Calu3 (cell line): ENCODE measurements at regions not wholly inside any gene's neighbourhood (a gene's known extent, or its start where the extent isn't known, plus 50 kb on each side); places are given as distances from the start of the nearest gene placed in this dataset.

Experiments
- BruUV-seq: library from RNA; stranded (reverse); fragments of 400-500 nt; replicated peaks from 2 replicates; lab custom pipeline; 2021; lab: Mats Ljungman, UMichigan
- CTCF ChIA-PET: fragments of 300-600 bp; sonication (Branson Sonifier 250); formaldehyde crosslinking; loops from one replicate; lab custom pipeline; 2022; ENCODE audit warnings: antibody characterized with exemption; lab: Charles Lee
- DNase-seq: peaks from one replicate; pipeline ENCODE4 v3.0.0; 2022
- H3K27ac Mint-ChIP-seq: one replicate; pipeline ENCODE4 v1.8.0; 2022; ENCODE audit warnings: mixed read lengths; ENCODE audit not compliant: unreplicated experiment
- H3K27me3 Mint-ChIP-seq: one replicate; pipeline ENCODE4 v1.8.0; 2022; ENCODE audit warnings: mixed read lengths; ENCODE audit not compliant: unreplicated experiment
- H3K36me3 Mint-ChIP-seq: one replicate; pipeline ENCODE4 v1.8.0; 2022; ENCODE audit warnings: mild to moderate bottlenecking, moderate library complexity, mixed read lengths; ENCODE audit not compliant: insufficient read depth, unreplicated experiment
- H3K4me1 Mint-ChIP-seq: one replicate; pipeline ENCODE4 v1.8.0; 2022; ENCODE audit warnings: mild to moderate bottlenecking, low read depth, mixed read lengths; ENCODE audit not compliant: unreplicated experiment
- H3K4me3 Mint-ChIP-seq: one replicate; pipeline ENCODE4 v1.8.0; 2022; ENCODE audit warnings: mild to moderate bottlenecking, low read depth, moderate library complexity, mixed read lengths; ENCODE audit not compliant: unreplicated experiment
- H3K9me3 Mint-ChIP-seq: one replicate; pipeline ENCODE4 v1.8.0; 2022; ENCODE audit warnings: low read depth, mixed read lengths; ENCODE audit not compliant: unreplicated experiment
- intact Hi-C: fragments of 100-400 bp; cut with micrococcal nuclease; formaldehyde crosslinking; loops from one replicate; pipeline ENCODE4 v1.10.0; 2022; ENCODE audit not compliant: unreplicated experiment
- TF ChIP-seq, protein P1 (sequence below): fragments of 200-600 bp; IDR thresholded peaks from one replicate; pipeline ENCODE4 v1.8.0; 2022; ENCODE audit warnings: antibody characterized with exemption; ENCODE audit not compliant: unreplicated experiment

DNA sequence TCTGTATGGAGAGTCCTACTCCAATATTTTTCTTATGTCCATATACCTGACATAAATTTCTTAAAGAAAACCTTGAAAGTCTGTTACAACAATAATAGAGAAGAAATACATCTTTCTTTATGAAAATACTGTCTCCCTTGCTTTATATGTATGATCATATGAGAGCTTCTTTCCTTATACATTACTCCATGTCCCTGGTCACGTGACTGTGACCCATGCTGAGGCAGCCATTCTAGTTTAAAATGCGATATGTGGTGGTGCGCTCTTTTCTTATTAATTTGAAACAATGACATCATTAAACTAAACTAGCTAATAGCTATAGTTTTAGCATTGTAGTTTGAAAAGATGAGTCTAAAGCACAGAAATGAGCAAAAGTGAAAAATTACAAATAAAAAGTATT, 1120.3 kb upstream of the PRR20A start:
- no peak for DNase-seq
- CTCF ChIA-PET: no interaction called here
- H3K36me3 Mint-ChIP-seq: no peaks in the 10 kb centered on the region
- H3K27ac Mint-ChIP-seq: no peak overlapping the region
- no peaks in the 10 kb centered on the region for H3K4me1 Mint-ChIP-seq
- TF ChIP-seq, protein P1, sequence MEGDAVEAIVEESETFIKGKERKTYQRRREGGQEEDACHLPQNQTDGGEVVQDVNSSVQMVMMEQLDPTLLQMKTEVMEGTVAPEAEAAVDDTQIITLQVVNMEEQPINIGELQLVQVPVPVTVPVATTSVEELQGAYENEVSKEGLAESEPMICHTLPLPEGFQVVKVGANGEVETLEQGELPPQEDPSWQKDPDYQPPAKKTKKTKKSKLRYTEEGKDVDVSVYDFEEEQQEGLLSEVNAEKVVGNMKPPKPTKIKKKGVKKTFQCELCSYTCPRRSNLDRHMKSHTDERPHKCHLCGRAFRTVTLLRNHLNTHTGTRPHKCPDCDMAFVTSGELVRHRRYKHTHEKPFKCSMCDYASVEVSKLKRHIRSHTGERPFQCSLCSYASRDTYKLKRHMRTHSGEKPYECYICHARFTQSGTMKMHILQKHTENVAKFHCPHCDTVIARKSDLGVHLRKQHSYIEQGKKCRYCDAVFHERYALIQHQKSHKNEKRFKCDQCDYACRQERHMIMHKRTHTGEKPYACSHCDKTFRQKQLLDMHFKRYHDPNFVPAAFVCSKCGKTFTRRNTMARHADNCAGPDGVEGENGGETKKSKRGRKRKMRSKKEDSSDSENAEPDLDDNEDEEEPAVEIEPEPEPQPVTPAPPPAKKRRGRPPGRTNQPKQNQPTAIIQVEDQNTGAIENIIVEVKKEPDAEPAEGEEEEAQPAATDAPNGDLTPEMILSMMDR: no peak
- no peak overlapping the region for H3K4me3 Mint-ChIP-seq
- intact Hi-C loops: no loop called here
- no peaks in the 10 kb centered on the region for H3K9me3 Mint-ChIP-seq
- BruUV-seq: no TSS peak
- no peaks in the 10 kb centered on the region for H3K27me3 Mint-ChIP-seq

DNA sequence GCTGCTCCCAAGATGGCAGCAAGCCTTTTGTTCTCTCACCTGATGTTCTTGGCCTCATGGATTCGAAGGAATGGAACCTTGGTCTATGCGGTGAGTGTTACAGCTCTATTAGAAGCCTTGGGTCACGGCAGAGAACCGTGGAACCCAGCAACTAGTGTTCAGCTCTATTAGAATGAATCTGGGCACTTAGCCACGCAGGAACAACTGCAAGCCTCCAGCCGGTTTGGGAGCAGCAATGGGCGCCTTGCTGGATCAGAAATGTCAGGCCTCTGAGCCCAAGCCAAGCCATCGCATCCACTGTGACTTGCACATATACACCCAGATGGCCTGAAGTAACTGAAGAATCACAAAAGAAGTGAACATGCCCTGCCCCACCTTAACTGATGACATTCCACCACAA, 1100.7 kb upstream of the PRR20A start:
- no peak for DNase-seq
- Mint-ChIP-seq H3K4me1 (no peaks in the 10 kb centered on the region), H3K36me3 (peaks cover 5% of the 10 kb centered on the region), H3K27me3 (no peaks in the 10 kb centered on the region), H3K4me3 (no peak overlapping the region), H3K9me3 (peaks cover 4% of the 10 kb centered on the region), H3K27ac (no peak overlapping the region)
- no TSS peak for BruUV-seq
- intact Hi-C loops: no loop called here
- TF ChIP-seq, protein P1: no peak
- CTCF ChIA-PET: no interaction called here

DNA sequence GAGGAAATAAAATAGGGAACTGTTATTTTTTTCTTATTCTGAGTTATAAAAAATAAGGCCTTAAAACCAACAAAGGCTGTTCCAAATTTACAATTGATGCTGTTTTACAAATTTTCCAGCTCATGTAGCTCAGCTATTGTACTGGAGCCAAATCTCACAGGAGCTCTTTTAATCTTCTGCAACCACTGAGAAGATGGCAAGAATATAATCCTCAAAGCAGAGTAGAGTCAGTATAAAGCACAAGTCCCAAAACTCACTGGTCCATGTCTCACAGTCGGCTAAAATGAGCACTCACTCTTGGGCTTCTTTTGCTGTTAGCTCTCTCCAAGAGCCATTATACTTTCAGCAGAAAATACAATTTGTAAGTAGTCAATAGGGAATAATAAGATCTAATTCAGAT, 1074.4 kb upstream of the PRR20A start:
- CTCF ChIA-PET: no interaction called here
- no TSS peak for BruUV-seq
- no peak overlapping the region for H3K27ac Mint-ChIP-seq

DNA sequence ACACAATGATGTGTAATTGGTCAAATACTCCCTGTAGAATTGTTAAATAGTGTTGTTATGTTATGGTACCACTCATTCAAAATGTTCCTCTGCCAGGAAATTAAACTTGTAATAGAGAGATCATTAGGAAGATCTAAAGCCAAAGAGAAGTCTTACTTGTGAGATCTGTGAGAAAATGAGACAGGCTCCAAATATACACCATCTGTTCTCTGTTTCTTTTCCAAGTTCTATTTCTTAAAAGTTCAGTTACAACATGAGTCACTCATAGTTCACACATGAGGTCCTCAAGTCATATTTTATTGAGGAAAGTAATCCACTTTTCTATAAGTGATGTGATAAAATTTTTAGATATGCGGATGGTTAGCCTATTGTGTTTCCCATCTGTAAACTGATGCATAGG, 1038.1 kb upstream of the PRR20A start:
- H3K4me1 Mint-ChIP-seq: no peaks in the 10 kb centered on the region
- no TSS peak for BruUV-seq
- TF ChIP-seq, protein P1: no peak
- H3K36me3 Mint-ChIP-seq: no peaks in the 10 kb centered on the region
- H3K9me3 Mint-ChIP-seq: no peaks in the 10 kb centered on the region
- H3K27me3 Mint-ChIP-seq: no peaks in the 10 kb centered on the region
- CTCF ChIA-PET: no interaction called here
- H3K4me3 Mint-ChIP-seq: no peak overlapping the region
- intact Hi-C loops: no loop called here
- DNase-seq: no peak
- no peak overlapping the region for H3K27ac Mint-ChIP-seq

More for the DNA sequence above, 1074.4 kb upstream of the PRR20A start:
- peaks cover 2% of the 10 kb centered on the region for H3K9me3 Mint-ChIP-seq
- DNase-seq: no peak
- no peaks in the 10 kb centered on the region for H3K4me1 Mint-ChIP-seq
- H3K4me3 Mint-ChIP-seq: no peak overlapping the region
- no peaks in the 10 kb centered on the region for H3K36me3 Mint-ChIP-seq
- H3K27me3 Mint-ChIP-seq: no peaks in the 10 kb centered on the region
- intact Hi-C loops: no loop called here
- TF ChIP-seq, protein P1: no peak
